GM10266 (cell line): ENCODE measurements at regions not wholly inside any gene's neighbourhood (a gene's known extent, or its start where the extent isn't known, plus 50 kb on each side); places are given as distances from the start of the nearest gene placed in this dataset.
"Not testable (repeated sequence)": the region's sequence is repeated elsewhere in the genome, so short reads cannot be mapped to it uniquely, and the experiment has no call there.

Source experiments
- DNase-seq: peaks from one replicate; pipeline ENCODE4 v3.0.0; 2012; ENCODE audit errors: extremely low spot score
- TF ChIP-seq, protein P1 (sequence below): IDR thresholded peaks from 2 replicates; pipeline ENCODE4 v1.5.1; 2012; ENCODE audit warnings: mild to moderate bottlenecking, low read depth; ENCODE audit not compliant: control insufficient read depth, insufficient read depth; ENCODE audit errors: missing control alignments

DNA sequence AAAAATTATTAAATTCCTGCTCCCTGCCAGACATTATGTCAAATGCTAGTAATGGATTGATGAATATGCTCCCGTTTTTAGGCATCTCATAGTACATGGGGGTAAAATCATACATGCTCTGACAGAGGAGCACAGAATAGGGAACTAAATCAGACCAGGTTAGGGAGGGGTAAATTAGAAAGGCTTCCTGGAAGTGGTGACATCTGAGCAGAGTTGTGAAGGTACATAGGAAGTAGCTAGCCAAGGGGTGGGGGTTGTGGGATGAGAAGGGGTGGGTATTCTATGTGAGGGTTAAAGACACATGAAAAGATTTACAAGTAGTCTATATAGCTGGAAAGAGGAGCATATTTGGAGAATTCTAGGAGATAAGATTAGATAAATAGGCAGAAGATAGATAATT, 171.7 kb upstream of the FBXO33 start:
- DNase-seq = no peak
- TF ChIP-seq, protein P1, sequence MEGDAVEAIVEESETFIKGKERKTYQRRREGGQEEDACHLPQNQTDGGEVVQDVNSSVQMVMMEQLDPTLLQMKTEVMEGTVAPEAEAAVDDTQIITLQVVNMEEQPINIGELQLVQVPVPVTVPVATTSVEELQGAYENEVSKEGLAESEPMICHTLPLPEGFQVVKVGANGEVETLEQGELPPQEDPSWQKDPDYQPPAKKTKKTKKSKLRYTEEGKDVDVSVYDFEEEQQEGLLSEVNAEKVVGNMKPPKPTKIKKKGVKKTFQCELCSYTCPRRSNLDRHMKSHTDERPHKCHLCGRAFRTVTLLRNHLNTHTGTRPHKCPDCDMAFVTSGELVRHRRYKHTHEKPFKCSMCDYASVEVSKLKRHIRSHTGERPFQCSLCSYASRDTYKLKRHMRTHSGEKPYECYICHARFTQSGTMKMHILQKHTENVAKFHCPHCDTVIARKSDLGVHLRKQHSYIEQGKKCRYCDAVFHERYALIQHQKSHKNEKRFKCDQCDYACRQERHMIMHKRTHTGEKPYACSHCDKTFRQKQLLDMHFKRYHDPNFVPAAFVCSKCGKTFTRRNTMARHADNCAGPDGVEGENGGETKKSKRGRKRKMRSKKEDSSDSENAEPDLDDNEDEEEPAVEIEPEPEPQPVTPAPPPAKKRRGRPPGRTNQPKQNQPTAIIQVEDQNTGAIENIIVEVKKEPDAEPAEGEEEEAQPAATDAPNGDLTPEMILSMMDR = no peak

DNA sequence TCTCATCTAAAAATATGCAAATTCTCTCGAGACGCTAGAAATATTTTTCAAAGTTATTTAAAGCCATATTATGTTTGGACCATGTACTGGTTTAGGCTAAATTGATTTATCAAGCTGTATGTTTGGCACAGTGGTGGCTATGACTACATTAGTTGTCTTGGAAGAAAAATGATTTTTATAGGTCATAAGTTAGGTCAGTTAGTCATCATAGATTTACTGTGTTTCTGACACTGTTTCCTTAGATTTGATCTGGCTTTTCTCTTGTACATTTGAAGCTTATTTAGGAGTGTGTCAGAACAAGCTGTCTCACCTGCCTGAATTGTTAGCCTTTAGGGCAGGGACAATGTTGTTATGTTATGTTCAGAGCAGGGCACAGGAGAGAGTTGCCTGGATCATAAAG, 161.1 kb upstream of the FBXO33 start:
- TF ChIP-seq, protein P1 = no peak
- no peak for DNase-seq

DNA sequence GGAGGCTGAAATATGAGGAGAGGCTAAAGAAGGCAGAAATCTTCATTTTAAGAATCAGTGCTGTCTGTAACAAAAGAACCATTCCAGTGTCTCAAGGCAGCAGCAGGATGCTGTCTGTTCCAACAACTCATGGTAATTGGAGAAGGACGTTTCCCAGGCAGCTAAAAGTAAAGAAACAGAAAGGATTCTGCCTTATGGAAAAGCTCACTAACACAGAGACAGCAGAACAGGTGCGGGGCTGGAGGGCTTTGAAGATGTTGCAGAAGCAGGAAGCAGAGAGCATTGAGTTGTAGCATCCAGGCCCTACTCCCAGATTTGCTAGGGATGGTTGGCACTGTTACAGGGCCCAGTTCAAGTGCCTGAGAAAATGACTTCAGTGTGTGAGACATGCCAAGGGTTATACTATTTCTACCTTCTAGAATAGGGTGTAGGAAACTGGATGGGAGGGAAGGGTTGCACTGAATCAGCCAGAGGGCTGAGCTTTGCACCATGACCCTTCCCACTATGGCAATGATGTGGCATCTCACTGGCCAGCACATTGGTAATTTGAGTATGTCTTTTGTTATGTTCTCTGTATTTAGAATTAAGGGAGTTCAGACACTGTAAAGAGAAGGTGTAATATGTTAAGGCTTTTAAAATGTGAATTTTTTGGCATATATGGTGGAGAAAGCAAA, 160.0 kb upstream of the FBXO33 start:
- TF ChIP-seq, protein P1 = no peak
- DNase-seq = no peak

DNA sequence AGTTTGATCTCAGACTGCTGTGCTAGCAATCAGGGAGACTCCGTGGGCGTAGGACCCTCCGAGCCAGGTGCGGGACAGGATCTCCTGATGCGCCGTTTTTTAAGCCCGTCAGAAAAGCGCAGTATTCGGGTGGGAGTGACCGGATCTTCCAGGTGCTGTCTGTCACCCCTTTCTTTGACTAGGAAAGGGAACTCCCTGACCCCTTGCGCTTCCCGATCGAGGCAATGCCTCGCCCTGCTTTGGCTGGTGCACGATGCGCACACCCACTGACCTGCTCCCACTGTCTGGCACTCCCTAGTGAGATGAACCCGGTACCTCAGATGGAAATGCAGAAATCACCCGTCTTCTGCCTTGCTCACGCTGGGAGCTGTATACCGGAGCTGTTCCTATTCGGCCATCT, 157.6 kb upstream of the FBXO33 start:
- DNase-seq = not testable (repeated sequence)

DNA sequence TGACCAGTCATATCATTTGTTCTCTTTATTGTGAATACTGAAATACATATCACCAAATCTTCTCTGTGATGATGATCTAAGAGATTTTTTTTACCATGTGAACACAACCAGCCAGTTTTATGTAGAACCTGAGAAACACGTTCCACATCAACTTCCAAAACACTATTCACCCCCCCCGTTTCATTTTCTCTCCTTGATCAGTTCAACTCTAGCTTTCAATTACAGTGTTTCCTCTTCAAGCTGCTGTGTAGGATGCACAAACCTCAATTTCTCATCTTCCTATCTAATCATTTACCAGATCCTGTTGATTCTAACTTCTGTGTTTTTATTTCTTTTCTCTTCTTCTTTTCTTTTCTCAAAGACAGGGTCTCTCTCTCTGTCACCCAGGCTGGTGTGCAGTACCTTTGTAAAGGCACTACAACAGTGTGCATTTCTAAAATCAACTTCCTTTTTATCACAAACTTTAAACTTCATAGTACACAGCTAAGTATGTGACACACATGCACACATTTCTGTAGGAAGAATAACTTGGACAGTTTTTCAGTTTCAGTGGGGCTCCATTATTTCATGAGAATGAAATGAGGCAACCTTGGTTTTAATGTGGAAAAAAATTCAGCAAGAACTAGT, 149.9 kb upstream of the FBXO33 start:
- TF ChIP-seq, protein P1 = no peak
- DNase-seq = no peak

DNA sequence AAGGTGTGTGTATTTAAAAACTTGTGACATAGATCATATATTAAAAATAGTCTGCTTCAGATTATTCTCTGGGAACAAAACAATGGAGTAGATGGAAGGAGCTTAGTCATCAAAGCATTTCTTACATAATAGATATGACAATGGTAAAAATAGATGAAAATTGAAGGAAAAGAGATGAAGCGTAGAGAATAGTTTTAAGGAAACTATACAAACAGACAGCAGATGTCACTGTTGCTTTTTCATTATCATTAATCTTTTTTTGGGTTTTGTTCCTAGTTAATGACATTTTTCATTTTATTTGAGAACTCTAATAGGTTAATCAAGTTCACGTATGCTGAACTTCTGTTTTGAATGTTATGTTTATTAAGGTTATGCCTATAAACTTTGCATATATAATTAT, 149.2 kb upstream of the FBXO33 start:
- TF ChIP-seq, protein P1 = peak; percentile 33
- no peak for DNase-seq

DNA sequence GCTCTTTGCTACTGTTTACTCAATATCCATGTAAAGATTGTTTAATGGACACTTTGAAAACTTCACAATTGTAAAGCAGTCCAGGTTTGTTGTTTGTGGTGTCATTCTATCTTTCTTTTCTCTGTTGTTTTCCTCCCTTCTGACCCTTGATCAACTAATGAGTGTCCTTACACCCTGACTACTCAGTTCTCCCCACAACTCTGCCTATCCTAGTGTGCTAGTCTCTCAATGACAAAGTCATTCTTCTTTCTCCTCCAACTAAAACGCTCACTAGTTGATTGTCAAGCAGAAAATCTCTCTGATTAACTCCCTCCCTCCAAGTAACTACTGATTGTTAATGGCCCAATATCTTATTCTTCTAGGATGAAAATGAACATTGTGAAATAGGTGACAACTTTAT, 148.5 kb upstream of the FBXO33 start:
- no peak for DNase-seq
- TF ChIP-seq, protein P1 = no peak
